Endothelial cell of umbilical vein (primary cell): ENCODE measurements at regions not wholly inside any gene's neighbourhood (a gene's known extent, or its start where the extent isn't known, plus 50 kb on each side); places are given as distances from the start of the nearest gene placed in this dataset.

Experiments
- CTCF ChIP-seq, 2 donors: IDR thresholded peaks; 1 replicate in 1 of 2; 2 replicates in 1 of 2; pipeline ENCODE4 v1.5.1; 2011; ENCODE audit warnings: low read length in 2 of 2, mild to moderate bottlenecking in 2 of 2, moderate library complexity in 2 of 2, control low read depth in 1 of 2, inconsistent platforms in 1 of 2, low read depth in 1 of 2; ENCODE audit not compliant: insufficient read depth in 1 of 2; ENCODE audit errors: extremely low read depth in 1 of 2
- EZH2 ChIP-seq: IDR thresholded peaks from 2 replicates; pipeline ENCODE4 v1.6.1; 2012; ENCODE audit warnings: borderline replicate concordance, low read depth, mild to moderate bottlenecking, moderate library complexity, low read length, inconsistent platforms; ENCODE audit not compliant: severe bottlenecking
- FOS ChIP-seq: IDR thresholded peaks from 2 replicates; pipeline ENCODE4 v1.6.1; 2011; ENCODE audit warnings: mild to moderate bottlenecking, low read length, moderate library complexity, borderline replicate concordance; ENCODE audit not compliant: insufficient read depth
- MAX ChIP-seq: IDR thresholded peaks from 2 replicates; pipeline ENCODE4 v1.6.1; 2011; ENCODE audit not compliant: insufficient read depth, insufficient read length
- POLR2AphosphoS5 ChIP-seq: IDR thresholded peaks from 2 replicates; pipeline ENCODE4 v1.6.1; 2012; ENCODE audit warnings: low read depth, mild to moderate bottlenecking, control low read depth, low read length, moderate library complexity; ENCODE audit not compliant: insufficient read depth

- TF ChIP-seq CTCF (IDR thresholded peaks at IDR 0.05; ENCODE audit: extremely low read depth in 1 of 2, insufficient read depth in 1 of 2, low read depth in 1 of 2, low read length in 2 of 2) (no peak), FOS (no peak), EZH2 (no peak), MAX (no peak), POLR2AphosphoS5 (no peak)
These were observed 443.9 kb upstream of the MYT1L start for GRCh38 chr2:2775018-2775417.
